ENCODE measurements at regions not wholly inside any gene's neighbourhood (a gene's known extent, or its start where the extent isn't known, plus 50 kb on each side); places are given as distances from the start of the nearest gene placed in this dataset.

- DNase-seq (ENCODE audit: low read depth), result peak; percentile 7
- peaks cover 11% of the 10 kb centered on the region for H3K9me3 ChIP-seq (ENCODE audit: control insufficient read depth, low read length)
- no peak overlapping the region for H3K4me3 ChIP-seq (ENCODE audit: low read length)
- no peaks in the 10 kb centered on the region for H3K27me3 ChIP-seq (replicated peaks; ENCODE audit: control insufficient read depth, insufficient read depth, low read length)
- H3K9ac ChIP-seq (ENCODE audit: low read length), result no peak overlapping the region
- H3K4me1 ChIP-seq (ENCODE audit: control insufficient read depth, insufficient read depth, low read length), result peaks cover 14% of the 10 kb centered on the region
- no peaks in the 10 kb centered on the region for H3K36me3 ChIP-seq (ENCODE audit: control insufficient read depth, insufficient read depth, low read length, severe bottlenecking)
Measured at GRCh38 chr13:83024955-83025594, 857.2 kb downstream of the SLITRK1 start.

GRCh38 chr13:83024232-83024631 lies 858.0 kb downstream of the SLITRK1 start:
- Histone ChIP-seq H3K9ac (ENCODE audit: low read length) (no peak overlapping the region), H3K4me1 (ENCODE audit: control insufficient read depth, insufficient read depth, low read length) (peaks cover 14% of the 10 kb centered on the region), H3K9me3 (ENCODE audit: control insufficient read depth, low read length) (peaks cover 11% of the 10 kb centered on the region), H3K27me3 (replicated peaks; ENCODE audit: control insufficient read depth, insufficient read depth, low read length) (no peaks in the 10 kb centered on the region), H3K36me3 (ENCODE audit: control insufficient read depth, insufficient read depth, low read length, severe bottlenecking) (no peaks in the 10 kb centered on the region), H3K4me3 (ENCODE audit: low read length) (no peak overlapping the region)
- DNase-seq (ENCODE audit: low read depth), result peak; percentile 73

- Histone ChIP-seq H3K9ac (ENCODE audit: low read length) (no peak overlapping the region), H3K4me3 (ENCODE audit: low read length) (no peak overlapping the region), H3K9me3 (ENCODE audit: control insufficient read depth, low read length) (no peaks in the 10 kb centered on the region), H3K4me1 (ENCODE audit: control insufficient read depth, insufficient read depth, low read length) (peaks cover 11% of the 10 kb centered on the region), H3K36me3 (ENCODE audit: control insufficient read depth, insufficient read depth, low read length, severe bottlenecking) (no peaks in the 10 kb centered on the region), H3K27me3 (replicated peaks; ENCODE audit: control insufficient read depth, insufficient read depth, low read length) (no peaks in the 10 kb centered on the region)
- no peak for DNase-seq (ENCODE audit: low read depth)
Measured at GRCh38 chr13:83019986-83020385, 862.3 kb downstream of the SLITRK1 start.

- Histone ChIP-seq H3K4me1 (ENCODE audit: control insufficient read depth, insufficient read depth, low read length) (no peaks in the 10 kb centered on the region), H3K27me3 (replicated peaks; ENCODE audit: control insufficient read depth, insufficient read depth, low read length) (no peaks in the 10 kb centered on the region), H3K9me3 (ENCODE audit: control insufficient read depth, low read length) (no peaks in the 10 kb centered on the region), H3K9ac (ENCODE audit: low read length) (no peak overlapping the region), H3K36me3 (ENCODE audit: control insufficient read depth, insufficient read depth, low read length, severe bottlenecking) (no peaks in the 10 kb centered on the region), H3K4me3 (ENCODE audit: low read length) (no peak overlapping the region)
- no peak for DNase-seq (ENCODE audit: low read depth)
Measured at GRCh38 chr13:83009987-83010386, 872.3 kb downstream of the SLITRK1 start.

GRCh38 chr13:83008212-83008929 lies 873.9 kb downstream of the SLITRK1 start:
- H3K4me3 ChIP-seq (ENCODE audit: low read length), result no peak overlapping the region
- no peak for DNase-seq (ENCODE audit: low read depth)
- no peaks in the 10 kb centered on the region for H3K36me3 ChIP-seq (ENCODE audit: control insufficient read depth, insufficient read depth, low read length, severe bottlenecking)
- H3K4me1 ChIP-seq (ENCODE audit: control insufficient read depth, insufficient read depth, low read length), result no peaks in the 10 kb centered on the region
- H3K9ac ChIP-seq (ENCODE audit: low read length), result no peak overlapping the region
- H3K27me3 ChIP-seq (replicated peaks; ENCODE audit: control insufficient read depth, insufficient read depth, low read length), result no peaks in the 10 kb centered on the region
- no peaks in the 10 kb centered on the region for H3K9me3 ChIP-seq (ENCODE audit: control insufficient read depth, low read length)

GRCh38 chr13:83007226-83007625 lies 875.0 kb downstream of the SLITRK1 start:
- no peak for DNase-seq (ENCODE audit: low read depth)
- Histone ChIP-seq H3K9ac (ENCODE audit: low read length) (no peak overlapping the region), H3K4me1 (ENCODE audit: control insufficient read depth, insufficient read depth, low read length) (no peaks in the 10 kb centered on the region), H3K36me3 (ENCODE audit: control insufficient read depth, insufficient read depth, low read length, severe bottlenecking) (no peaks in the 10 kb centered on the region), H3K4me3 (ENCODE audit: low read length) (no peak overlapping the region), H3K9me3 (ENCODE audit: control insufficient read depth, low read length) (no peaks in the 10 kb centered on the region), H3K27me3 (replicated peaks; ENCODE audit: control insufficient read depth, insufficient read depth, low read length) (no peaks in the 10 kb centered on the region)

- H3K4me1 ChIP-seq (ENCODE audit: control insufficient read depth, insufficient read depth, low read length), result no peaks in the 10 kb centered on the region
- H3K9me3 ChIP-seq (ENCODE audit: control insufficient read depth, low read length), result no peaks in the 10 kb centered on the region
- no peaks in the 10 kb centered on the region for H3K27me3 ChIP-seq (replicated peaks; ENCODE audit: control insufficient read depth, insufficient read depth, low read length)
- H3K36me3 ChIP-seq (ENCODE audit: control insufficient read depth, insufficient read depth, low read length, severe bottlenecking), result no peaks in the 10 kb centered on the region
- H3K9ac ChIP-seq (ENCODE audit: low read length), result no peak overlapping the region
- no peak overlapping the region for H3K4me3 ChIP-seq (ENCODE audit: low read length)
- no peak for DNase-seq (ENCODE audit: low read depth)
Measured at GRCh38 chr13:83003185-83003584, 879.1 kb downstream of the SLITRK1 start.

- Histone ChIP-seq H3K4me3 (ENCODE audit: low read length) (no peak overlapping the region), H3K9ac (ENCODE audit: low read length) (no peak overlapping the region), H3K27me3 (replicated peaks; ENCODE audit: control insufficient read depth, insufficient read depth, low read length) (no peaks in the 10 kb centered on the region), H3K4me1 (ENCODE audit: control insufficient read depth, insufficient read depth, low read length) (no peaks in the 10 kb centered on the region), H3K36me3 (ENCODE audit: control insufficient read depth, insufficient read depth, low read length, severe bottlenecking) (no peaks in the 10 kb centered on the region), H3K9me3 (ENCODE audit: control insufficient read depth, low read length) (no peaks in the 10 kb centered on the region)
- DNase-seq (ENCODE audit: low read depth), result no peak
Measured at GRCh38 chr13:82993417-82993816, 888.9 kb downstream of the SLITRK1 start.

GRCh38 chr13:82976499-82976898 lies 905.8 kb downstream of the SLITRK1 start:
- no peak overlapping the region for H3K4me3 ChIP-seq (ENCODE audit: low read length)
- no peaks in the 10 kb centered on the region for H3K9me3 ChIP-seq (ENCODE audit: control insufficient read depth, low read length)
- peak; percentile 21 for DNase-seq (ENCODE audit: low read depth)
- no peak overlapping the region for H3K9ac ChIP-seq (ENCODE audit: low read length)
- no peaks in the 10 kb centered on the region for H3K4me1 ChIP-seq (ENCODE audit: control insufficient read depth, insufficient read depth, low read length)
- no peaks in the 10 kb centered on the region for H3K27me3 ChIP-seq (replicated peaks; ENCODE audit: control insufficient read depth, insufficient read depth, low read length)
- H3K36me3 ChIP-seq (ENCODE audit: control insufficient read depth, insufficient read depth, low read length, severe bottlenecking), result no peaks in the 10 kb centered on the region

- peak; percentile 55 for DNase-seq (ENCODE audit: low read depth)
- H3K9me3 ChIP-seq (ENCODE audit: control insufficient read depth, low read length), result no peaks in the 10 kb centered on the region
Measured at GRCh38 chr13:82963226-82964099, 918.8 kb downstream of the SLITRK1 start.

GRCh38 chr13:82962397-82962796 lies 919.9 kb downstream of the SLITRK1 start:
- Histone ChIP-seq H3K9me3 (ENCODE audit: control insufficient read depth, low read length) (no peaks in the 10 kb centered on the region), H3K4me1 (ENCODE audit: control insufficient read depth, insufficient read depth, low read length) (no peaks in the 10 kb centered on the region), H3K27me3 (replicated peaks; ENCODE audit: control insufficient read depth, insufficient read depth, low read length) (no peaks in the 10 kb centered on the region), H3K36me3 (ENCODE audit: control insufficient read depth, insufficient read depth, low read length, severe bottlenecking) (no peaks in the 10 kb centered on the region), H3K4me3 (ENCODE audit: low read length) (no peak overlapping the region), H3K9ac (ENCODE audit: low read length) (no peak overlapping the region)
- DNase-seq (ENCODE audit: low read depth), result no peak

More at GRCh38 chr13:82963226-82964099, 918.8 kb downstream of the SLITRK1 start:
- Histone ChIP-seq H3K9ac (ENCODE audit: low read length) (no peak overlapping the region), H3K4me1 (ENCODE audit: control insufficient read depth, insufficient read depth, low read length) (no peaks in the 10 kb centered on the region), H3K36me3 (ENCODE audit: control insufficient read depth, insufficient read depth, low read length, severe bottlenecking) (no peaks in the 10 kb centered on the region), H3K27me3 (replicated peaks; ENCODE audit: control insufficient read depth, insufficient read depth, low read length) (no peaks in the 10 kb centered on the region), H3K4me3 (ENCODE audit: low read length) (no peak overlapping the region)
